ENCODE measurements at regions not wholly inside any gene's neighbourhood (a gene's known extent, or its start where the extent isn't known, plus 50 kb on each side); places are given as distances from the start of the nearest gene placed in this dataset.

- peak; percentile 29 for DNase-seq
These were observed 50.7 kb upstream of the PAIP2B start for GRCh38 chr2:71277536-71278103.

- no peak for DNase-seq
These were observed 50.2 kb upstream of the PAIP2B start for GRCh38 chr2:71277147-71277475.

GRCh38 chr2:71276311-71277146 is 49.6 kb upstream of the PAIP2B start:
- DNase-seq: peak; percentile 68
